ENCODE measurements at regions not wholly inside any gene's neighbourhood (a gene's known extent, or its start where the extent isn't known, plus 50 kb on each side); places are given as distances from the start of the nearest gene placed in this dataset.
"Not testable (repeated sequence)": the region's sequence is repeated elsewhere in the genome, so short reads cannot be mapped to it uniquely, and the experiment has no call there.

DNA sequence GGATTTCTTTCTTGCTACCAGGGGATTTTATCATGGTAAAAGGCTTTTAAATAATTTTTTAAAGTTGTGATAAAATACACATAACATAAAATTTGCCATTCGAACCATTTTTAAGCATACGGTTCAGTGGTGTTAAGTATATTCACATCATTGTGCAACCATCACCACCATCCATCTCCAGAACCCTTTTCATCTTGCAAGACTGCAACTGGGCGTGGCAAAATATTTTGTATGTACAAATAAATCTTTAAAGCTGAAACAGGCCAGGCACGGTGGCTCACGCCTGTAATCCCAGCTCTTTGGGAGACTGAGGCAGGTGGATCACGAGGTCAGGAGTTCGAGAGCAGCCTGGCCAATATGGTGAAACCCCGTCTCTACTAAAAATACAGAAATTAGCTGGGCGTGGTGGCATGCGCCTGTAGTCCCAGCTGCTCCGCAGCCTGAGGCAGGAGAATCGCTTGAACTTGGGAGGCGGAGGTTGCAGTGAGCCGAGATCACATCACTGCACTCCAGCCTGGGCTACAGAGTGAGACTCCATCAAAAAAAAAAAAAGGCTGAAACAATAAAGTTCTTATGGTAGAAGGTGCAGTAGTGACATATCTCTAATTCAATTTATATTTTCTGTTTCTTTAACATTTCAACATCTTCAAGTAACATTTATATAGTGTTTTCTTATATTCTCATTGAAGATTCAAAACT is 138.6 kb downstream of the SOX4 start:
- not testable (repeated sequence) for TF ChIP-seq POLR2A (IDR thresholded peaks at IDR 0.05)
- TF ChIP-seq, protein P1, sequence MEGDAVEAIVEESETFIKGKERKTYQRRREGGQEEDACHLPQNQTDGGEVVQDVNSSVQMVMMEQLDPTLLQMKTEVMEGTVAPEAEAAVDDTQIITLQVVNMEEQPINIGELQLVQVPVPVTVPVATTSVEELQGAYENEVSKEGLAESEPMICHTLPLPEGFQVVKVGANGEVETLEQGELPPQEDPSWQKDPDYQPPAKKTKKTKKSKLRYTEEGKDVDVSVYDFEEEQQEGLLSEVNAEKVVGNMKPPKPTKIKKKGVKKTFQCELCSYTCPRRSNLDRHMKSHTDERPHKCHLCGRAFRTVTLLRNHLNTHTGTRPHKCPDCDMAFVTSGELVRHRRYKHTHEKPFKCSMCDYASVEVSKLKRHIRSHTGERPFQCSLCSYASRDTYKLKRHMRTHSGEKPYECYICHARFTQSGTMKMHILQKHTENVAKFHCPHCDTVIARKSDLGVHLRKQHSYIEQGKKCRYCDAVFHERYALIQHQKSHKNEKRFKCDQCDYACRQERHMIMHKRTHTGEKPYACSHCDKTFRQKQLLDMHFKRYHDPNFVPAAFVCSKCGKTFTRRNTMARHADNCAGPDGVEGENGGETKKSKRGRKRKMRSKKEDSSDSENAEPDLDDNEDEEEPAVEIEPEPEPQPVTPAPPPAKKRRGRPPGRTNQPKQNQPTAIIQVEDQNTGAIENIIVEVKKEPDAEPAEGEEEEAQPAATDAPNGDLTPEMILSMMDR (IDR thresholded peaks at IDR 0.05) = not testable (repeated sequence)

All from adrenal gland (tissue), 5 donors.